ENCODE measurements at regions not wholly inside any gene's neighbourhood (a gene's known extent, or its start where the extent isn't known, plus 50 kb on each side); places are given as distances from the start of the nearest gene placed in this dataset.

DNA sequence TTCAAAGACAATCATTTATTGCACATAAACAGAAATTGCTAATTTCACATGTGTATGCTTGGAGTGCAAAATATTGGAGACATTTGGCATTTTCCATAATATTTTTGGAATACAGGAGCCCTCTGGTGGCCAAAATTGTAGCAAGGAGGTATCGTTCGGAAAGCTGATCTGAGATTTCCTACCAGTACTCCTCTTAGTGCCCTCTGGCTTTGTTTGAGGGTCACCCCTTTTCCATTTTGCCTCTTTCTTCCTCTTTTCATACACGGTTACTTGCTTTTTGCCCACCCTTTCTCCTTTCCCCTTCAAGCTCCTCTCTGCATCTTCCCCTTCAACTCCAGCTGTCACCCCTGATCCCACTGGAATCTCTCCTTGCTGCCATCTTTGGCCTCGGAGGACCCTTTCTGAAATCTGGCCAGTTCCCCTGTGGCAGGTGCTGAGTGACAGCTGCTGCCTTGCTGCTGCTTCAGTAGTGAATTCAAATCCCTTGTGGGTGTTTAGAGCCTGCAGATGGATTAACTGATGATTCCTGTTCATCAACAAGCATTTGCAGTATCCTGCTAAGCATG is 164.6 kb upstream of the PARP11 start:
- ATAC-seq, result peak; percentile 66

DNA sequence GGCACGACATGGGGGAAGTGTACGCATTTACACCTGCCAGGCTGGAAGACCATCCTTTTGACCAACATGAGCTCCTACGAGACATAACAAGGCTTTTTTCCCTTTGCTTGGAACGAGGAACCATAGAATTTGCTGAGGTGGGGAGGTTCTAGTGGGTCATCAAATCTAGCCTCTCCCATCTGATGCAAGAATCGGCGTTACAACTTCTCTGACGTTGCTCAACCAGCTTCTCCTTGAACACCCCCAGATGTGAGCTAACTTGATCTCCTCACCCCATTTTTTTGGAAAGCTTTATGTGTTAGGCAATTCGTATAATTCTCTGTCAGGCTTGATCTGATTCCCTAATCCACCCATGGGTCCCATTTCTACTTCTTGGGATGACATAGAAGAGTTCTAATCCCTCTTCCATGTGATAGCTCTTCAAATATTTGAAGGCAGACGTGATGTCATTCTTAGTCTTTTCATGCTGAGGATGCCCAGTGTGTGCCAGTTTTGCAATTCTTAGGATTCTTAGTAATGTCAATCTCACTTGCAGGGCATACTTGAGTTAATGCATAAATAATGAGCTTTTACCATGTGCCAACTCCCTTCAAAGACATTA is 163.6 kb upstream of the PARP11 start:
- TF ChIP-seq ZC3H10 (CRISPR knock-in tag; IDR thresholded peaks at IDR 0.05) (no peak), OSR1 (CRISPR knock-in tag; IDR thresholded peaks at IDR 0.05) (no peak), CSDC2 (CRISPR knock-in tag; IDR thresholded peaks at IDR 0.05) (no peak), GLIS3 (CRISPR knock-in tag; IDR thresholded peaks at IDR 0.05) (no peak), ESRRG (CRISPR knock-in tag; IDR thresholded peaks at IDR 0.05) (no peak), ZNF70 (CRISPR knock-in tag; IDR thresholded peaks at IDR 0.05) (no peak), ISL1 (CRISPR knock-in tag; IDR thresholded peaks at IDR 0.05) (no peak), ZFP30 (CRISPR knock-in tag; IDR thresholded peaks at IDR 0.05) (no peak), ZFP3 (CRISPR knock-in tag; IDR thresholded peaks at IDR 0.05) (no peak), PPARA (CRISPR knock-in tag; IDR thresholded peaks at IDR 0.05; ENCODE audit: borderline replicate concordance) (no peak), BACH2 (CRISPR knock-in tag; IDR thresholded peaks at IDR 0.05; ENCODE audit: borderline replicate concordance) (no peak)
- TF ChIP-seq, protein P1, sequence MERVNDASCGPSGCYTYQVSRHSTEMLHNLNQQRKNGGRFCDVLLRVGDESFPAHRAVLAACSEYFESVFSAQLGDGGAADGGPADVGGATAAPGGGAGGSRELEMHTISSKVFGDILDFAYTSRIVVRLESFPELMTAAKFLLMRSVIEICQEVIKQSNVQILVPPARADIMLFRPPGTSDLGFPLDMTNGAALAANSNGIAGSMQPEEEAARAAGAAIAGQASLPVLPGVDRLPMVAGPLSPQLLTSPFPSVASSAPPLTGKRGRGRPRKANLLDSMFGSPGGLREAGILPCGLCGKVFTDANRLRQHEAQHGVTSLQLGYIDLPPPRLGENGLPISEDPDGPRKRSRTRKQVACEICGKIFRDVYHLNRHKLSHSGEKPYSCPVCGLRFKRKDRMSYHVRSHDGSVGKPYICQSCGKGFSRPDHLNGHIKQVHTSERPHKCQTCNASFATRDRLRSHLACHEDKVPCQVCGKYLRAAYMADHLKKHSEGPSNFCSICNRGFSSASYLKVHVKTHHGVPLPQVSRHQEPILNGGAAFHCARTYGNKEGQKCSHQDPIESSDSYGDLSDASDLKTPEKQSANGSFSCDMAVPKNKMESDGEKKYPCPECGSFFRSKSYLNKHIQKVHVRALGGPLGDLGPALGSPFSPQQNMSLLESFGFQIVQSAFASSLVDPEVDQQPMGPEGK (CRISPR knock-in tag; IDR thresholded peaks at IDR 0.05; ENCODE audit: borderline replicate concordance), result no peak
- TF ChIP-seq, protein P2, sequence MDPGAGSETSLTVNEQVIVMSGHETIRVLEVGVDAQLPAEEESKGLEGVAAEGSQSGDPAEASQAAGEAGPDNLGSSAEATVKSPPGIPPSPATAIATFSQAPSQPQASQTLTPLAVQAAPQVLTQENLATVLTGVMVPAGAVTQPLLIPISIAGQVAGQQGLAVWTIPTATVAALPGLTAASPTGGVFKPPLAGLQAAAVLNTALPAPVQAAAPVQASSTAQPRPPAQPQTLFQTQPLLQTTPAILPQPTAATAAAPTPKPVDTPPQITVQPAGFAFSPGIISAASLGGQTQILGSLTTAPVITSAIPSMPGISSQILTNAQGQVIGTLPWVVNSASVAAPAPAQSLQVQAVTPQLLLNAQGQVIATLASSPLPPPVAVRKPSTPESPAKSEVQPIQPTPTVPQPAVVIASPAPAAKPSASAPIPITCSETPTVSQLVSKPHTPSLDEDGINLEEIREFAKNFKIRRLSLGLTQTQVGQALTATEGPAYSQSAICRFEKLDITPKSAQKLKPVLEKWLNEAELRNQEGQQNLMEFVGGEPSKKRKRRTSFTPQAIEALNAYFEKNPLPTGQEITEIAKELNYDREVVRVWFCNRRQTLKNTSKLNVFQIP (CRISPR knock-in tag; IDR thresholded peaks at IDR 0.05; ENCODE audit: borderline replicate concordance, low read depth), result no peak
- TF ChIP-seq, protein P3, sequence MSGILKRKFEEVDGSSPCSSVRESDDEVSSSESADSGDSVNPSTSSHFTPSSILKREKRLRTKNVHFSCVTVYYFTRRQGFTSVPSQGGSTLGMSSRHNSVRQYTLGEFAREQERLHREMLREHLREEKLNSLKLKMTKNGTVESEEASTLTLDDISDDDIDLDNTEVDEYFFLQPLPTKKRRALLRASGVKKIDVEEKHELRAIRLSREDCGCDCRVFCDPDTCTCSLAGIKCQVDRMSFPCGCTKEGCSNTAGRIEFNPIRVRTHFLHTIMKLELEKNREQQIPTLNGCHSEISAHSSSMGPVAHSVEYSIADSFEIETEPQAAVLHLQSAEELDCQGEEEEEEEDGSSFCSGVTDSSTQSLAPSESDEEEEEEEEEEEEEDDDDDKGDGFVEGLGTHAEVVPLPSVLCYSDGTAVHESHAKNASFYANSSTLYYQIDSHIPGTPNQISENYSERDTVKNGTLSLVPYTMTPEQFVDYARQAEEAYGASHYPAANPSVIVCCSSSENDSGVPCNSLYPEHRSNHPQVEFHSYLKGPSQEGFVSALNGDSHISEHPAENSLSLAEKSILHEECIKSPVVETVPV (CRISPR knock-in tag; IDR thresholded peaks at IDR 0.05), result no peak
- TF ChIP-seq, protein P4, sequence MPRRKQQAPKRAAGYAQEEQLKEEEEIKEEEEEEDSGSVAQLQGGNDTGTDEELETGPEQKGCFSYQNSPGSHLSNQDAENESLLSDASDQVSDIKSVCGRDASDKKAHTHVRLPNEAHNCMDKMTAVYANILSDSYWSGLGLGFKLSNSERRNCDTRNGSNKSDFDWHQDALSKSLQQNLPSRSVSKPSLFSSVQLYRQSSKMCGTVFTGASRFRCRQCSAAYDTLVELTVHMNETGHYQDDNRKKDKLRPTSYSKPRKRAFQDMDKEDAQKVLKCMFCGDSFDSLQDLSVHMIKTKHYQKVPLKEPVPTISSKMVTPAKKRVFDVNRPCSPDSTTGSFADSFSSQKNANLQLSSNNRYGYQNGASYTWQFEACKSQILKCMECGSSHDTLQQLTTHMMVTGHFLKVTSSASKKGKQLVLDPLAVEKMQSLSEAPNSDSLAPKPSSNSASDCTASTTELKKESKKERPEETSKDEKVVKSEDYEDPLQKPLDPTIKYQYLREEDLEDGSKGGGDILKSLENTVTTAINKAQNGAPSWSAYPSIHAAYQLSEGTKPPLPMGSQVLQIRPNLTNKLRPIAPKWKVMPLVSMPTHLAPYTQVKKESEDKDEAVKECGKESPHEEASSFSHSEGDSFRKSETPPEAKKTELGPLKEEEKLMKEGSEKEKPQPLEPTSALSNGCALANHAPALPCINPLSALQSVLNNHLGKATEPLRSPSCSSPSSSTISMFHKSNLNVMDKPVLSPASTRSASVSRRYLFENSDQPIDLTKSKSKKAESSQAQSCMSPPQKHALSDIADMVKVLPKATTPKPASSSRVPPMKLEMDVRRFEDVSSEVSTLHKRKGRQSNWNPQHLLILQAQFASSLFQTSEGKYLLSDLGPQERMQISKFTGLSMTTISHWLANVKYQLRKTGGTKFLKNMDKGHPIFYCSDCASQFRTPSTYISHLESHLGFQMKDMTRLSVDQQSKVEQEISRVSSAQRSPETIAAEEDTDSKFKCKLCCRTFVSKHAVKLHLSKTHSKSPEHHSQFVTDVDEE (CRISPR knock-in tag; IDR thresholded peaks at IDR 0.05), result no peak
- no peak for ATAC-seq

More for the DNA sequence above, 164.6 kb upstream of the PARP11 start:
- TF ChIP-seq, protein P2 (CRISPR knock-in tag; IDR thresholded peaks at IDR 0.05; ENCODE audit: borderline replicate concordance, low read depth), result no peak
- TF ChIP-seq ZNF565 (CRISPR knock-in tag; conservative IDR thresholded peaks at IDR 0.05; ENCODE audit: low read depth), result no peak
- TF ChIP-seq GLIS3 (CRISPR knock-in tag; IDR thresholded peaks at IDR 0.05), result no peak
- no peak for TF ChIP-seq PPARA (CRISPR knock-in tag; IDR thresholded peaks at IDR 0.05; ENCODE audit: borderline replicate concordance)
- no peak for TF ChIP-seq CSDC2 (CRISPR knock-in tag; IDR thresholded peaks at IDR 0.05)
- no peak for TF ChIP-seq ZNF8 (CRISPR knock-in tag; IDR thresholded peaks at IDR 0.05)

DNA sequence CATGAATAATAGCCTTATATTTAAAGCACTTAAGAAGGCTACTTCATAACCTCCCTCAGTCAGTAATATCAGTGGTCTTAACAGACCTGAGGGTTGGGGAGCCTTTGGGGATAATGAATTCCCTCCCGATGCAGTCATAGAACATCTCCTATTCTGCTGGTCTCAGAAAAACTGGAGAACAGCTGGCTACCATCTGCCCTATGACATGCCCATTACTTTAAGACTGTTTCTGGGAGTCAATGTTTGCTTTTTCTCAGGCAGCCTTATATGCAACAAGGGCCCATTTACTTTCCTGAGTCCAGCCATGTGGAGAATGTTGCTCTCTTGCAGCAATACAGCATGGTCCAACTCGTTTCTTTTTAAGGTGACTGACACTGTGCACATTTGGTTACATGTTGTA is 161.7 kb upstream of the PARP11 start:
- ATAC-seq, result no peak
- TF ChIP-seq, protein P1 (CRISPR knock-in tag; IDR thresholded peaks at IDR 0.05; ENCODE audit: borderline replicate concordance), result no peak
- TF ChIP-seq ESRRG (CRISPR knock-in tag; IDR thresholded peaks at IDR 0.05) (no peak), ISL1 (CRISPR knock-in tag; IDR thresholded peaks at IDR 0.05) (no peak), GLIS3 (CRISPR knock-in tag; IDR thresholded peaks at IDR 0.05) (no peak), RARB (CRISPR knock-in tag; IDR thresholded peaks at IDR 0.05) (no peak), BACH2 (CRISPR knock-in tag; IDR thresholded peaks at IDR 0.05; ENCODE audit: borderline replicate concordance) (no peak)
- TF ChIP-seq, protein P4 (CRISPR knock-in tag; IDR thresholded peaks at IDR 0.05), result no peak
